ENCODE measurements at regions not wholly inside any gene's neighbourhood (a gene's known extent, or its start where the extent isn't known, plus 50 kb on each side); places are given as distances from the start of the nearest gene placed in this dataset.

GRCh38 chr3:64766440-64766839, 78.6 kb upstream of the ADAMTS9 start:
- no peak for ATAC-seq
- H3K79me2 ChIP-seq (ENCODE audit: control insufficient read depth, insufficient read depth, low read length) = no peaks in the 10 kb centered on the region
- ChIA-PET RAD21 (ENCODE audit: unreplicated experiment) (no interaction called here), CTCF (no interaction called here), SMC1A (ENCODE audit: uncharacterized antibody, unreplicated experiment) (no interaction called here), POLR2A (no interaction called here)
- no peak overlapping the region for H3K27ac ChIP-seq (ENCODE audit: control insufficient read depth, insufficient read depth)
- H3K4me2 ChIP-seq (ENCODE audit: control insufficient read depth, insufficient read depth) = no peak overlapping the region
- H3K36me3 ChIP-seq (ENCODE audit: control insufficient read depth in 2 of 2, insufficient read depth in 2 of 2, low read length in 1 of 2) = no peaks in the 10 kb centered on the region
- in situ Hi-C loops (cut with MboI) = no loop called here
- no peaks in the 10 kb centered on the region for H4K20me1 ChIP-seq (ENCODE audit: control insufficient read depth, insufficient read depth)
- no peak overlapping the region for H3K9ac ChIP-seq (ENCODE audit: control insufficient read depth, insufficient read depth, low read length)
- no peaks in the 10 kb centered on the region for H3K27me3 ChIP-seq (replicated peaks in 1 of 2; ENCODE audit: control insufficient read depth in 2 of 2, insufficient read depth in 2 of 2, low read length in 1 of 2)
- TF ChIP-seq LARP7 (IDR thresholded peaks at IDR 0.05) (no peak), EP300 (IDR thresholded peaks at IDR 0.05; ENCODE audit: borderline replicate concordance in 1 of 2, control insufficient read depth in 1 of 2, low read depth in 2 of 2, low read length in 2 of 2) (no peak), RAD21 (IDR thresholded peaks at IDR 0.05; ENCODE audit: insufficient read depth, low read depth, low read length) (no peak), NBN (IDR thresholded peaks at IDR 0.05) (no peak), SREBF1 (IDR thresholded peaks at IDR 0.05; ENCODE audit: low read length) (no peak), IKZF1 (conservative IDR thresholded peaks at IDR 0.05) (no peak), NFYA (IDR thresholded peaks at IDR 0.05; ENCODE audit: borderline replicate concordance, low read depth, low read length) (no peak), ATF7 (IDR thresholded peaks at IDR 0.05; ENCODE audit: low read depth) (no peak), NKRF (conservative IDR thresholded peaks at IDR 0.05) (no peak), E2F4 (IDR thresholded peaks at IDR 0.05; ENCODE audit: low read depth, low read length) (no peak), MYB (IDR thresholded peaks at IDR 0.05; ENCODE audit: borderline replicate concordance, low read depth, low read length) (no peak), BRCA1 (IDR thresholded peaks at IDR 0.05; ENCODE audit: low read depth, low read length) (no peak)
- TF ChIP-seq, protein P1, sequence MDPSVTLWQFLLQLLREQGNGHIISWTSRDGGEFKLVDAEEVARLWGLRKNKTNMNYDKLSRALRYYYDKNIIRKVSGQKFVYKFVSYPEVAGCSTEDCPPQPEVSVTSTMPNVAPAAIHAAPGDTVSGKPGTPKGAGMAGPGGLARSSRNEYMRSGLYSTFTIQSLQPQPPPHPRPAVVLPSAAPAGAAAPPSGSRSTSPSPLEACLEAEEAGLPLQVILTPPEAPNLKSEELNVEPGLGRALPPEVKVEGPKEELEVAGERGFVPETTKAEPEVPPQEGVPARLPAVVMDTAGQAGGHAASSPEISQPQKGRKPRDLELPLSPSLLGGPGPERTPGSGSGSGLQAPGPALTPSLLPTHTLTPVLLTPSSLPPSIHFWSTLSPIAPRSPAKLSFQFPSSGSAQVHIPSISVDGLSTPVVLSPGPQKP (IDR thresholded peaks at IDR 0.05; ENCODE audit: low read depth, low read length) = no peak
- TF ChIP-seq, protein P2, sequence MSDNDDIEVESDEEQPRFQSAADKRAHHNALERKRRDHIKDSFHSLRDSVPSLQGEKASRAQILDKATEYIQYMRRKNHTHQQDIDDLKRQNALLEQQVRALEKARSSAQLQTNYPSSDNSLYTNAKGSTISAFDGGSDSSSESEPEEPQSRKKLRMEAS (IDR thresholded peaks at IDR 0.05; ENCODE audit: low read depth, low read length) = no peak
- TF ChIP-seq, protein P3, sequence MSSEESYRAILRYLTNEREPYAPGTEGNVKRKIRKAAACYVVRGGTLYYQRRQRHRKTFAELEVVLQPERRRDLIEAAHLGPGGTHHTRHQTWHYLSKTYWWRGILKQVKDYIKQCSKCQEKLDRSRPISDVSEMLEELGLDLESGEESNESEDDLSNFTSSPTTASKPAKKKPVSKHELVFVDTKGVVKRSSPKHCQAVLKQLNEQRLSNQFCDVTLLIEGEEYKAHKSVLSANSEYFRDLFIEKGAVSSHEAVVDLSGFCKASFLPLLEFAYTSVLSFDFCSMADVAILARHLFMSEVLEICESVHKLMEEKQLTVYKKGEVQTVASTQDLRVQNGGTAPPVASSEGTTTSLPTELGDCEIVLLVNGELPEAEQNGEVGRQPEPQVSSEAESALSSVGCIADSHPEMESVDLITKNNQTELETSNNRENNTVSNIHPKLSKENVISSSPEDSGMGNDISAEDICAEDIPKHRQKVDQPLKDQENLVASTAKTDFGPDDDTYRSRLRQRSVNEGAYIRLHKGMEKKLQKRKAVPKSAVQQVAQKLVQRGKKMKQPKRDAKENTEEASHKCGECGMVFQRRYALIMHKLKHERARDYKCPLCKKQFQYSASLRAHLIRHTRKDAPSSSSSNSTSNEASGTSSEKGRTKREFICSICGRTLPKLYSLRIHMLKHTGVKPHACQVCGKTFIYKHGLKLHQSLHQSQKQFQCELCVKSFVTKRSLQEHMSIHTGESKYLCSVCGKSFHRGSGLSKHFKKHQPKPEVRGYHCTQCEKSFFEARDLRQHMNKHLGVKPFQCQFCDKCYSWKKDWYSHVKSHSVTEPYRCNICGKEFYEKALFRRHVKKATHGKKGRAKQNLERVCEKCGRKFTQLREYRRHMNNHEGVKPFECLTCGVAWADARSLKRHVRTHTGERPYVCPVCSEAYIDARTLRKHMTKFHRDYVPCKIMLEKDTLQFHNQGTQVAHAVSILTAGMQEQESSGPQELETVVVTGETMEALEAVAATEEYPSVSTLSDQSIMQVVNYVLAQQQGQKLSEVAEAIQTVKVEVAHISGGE (CRISPR knock-in tag; IDR thresholded peaks at IDR 0.05) = no peak
- no peak for DNase-seq (ENCODE audit: low read depth, low spot score)
- WGBS (ENCODE audit: insufficient coverage, insufficient replicate concordance, low lambda C conversion rate, missing lambda C conversion rate) = 0% methylated on average over 4 of the region's 4 CpGs
- no peak for FAIRE-seq
- no peaks in the 10 kb centered on the region for H3K4me1 ChIP-seq (ENCODE audit: control insufficient read depth, insufficient read depth, low read length)
- H3K9me3 ChIP-seq (replicated peaks; ENCODE audit: control insufficient read depth, insufficient read depth, low read length) = no peaks in the 10 kb centered on the region
- H3K4me3 ChIP-seq = no peak overlapping the region
- no peak overlapping the region for H2AFZ ChIP-seq (ENCODE audit: control insufficient read depth, low read depth, low read length)
- BruUV-seq (replicated peaks) = no TSS peak
- intact Hi-C loops (cut with micrococcal nuclease; ENCODE audit: unreplicated experiment) = no loop called here

Data from GM12878 (cell line).